ENCODE measurements at regions not wholly inside any gene's neighbourhood (a gene's known extent, or its start where the extent isn't known, plus 50 kb on each side); places are given as distances from the start of the nearest gene placed in this dataset.

GRCh38 chr3:106251160-106251892 lies 382.5 kb upstream of the CBLB start:
- Mint-ChIP-seq H3K4me1 (peaks cover 7% of the 10 kb centered on the region), H3K4me3 (no peak overlapping the region), H3K36me3 (ENCODE audit: low read depth) (peaks cover 13% of the 10 kb centered on the region), H3K27ac (no peak overlapping the region), H3K27me3 (ENCODE audit: low read depth, poor library complexity) (no peaks in the 10 kb centered on the region), H3K9me3 (peaks cover 36% of the 10 kb centered on the region)
- TF ChIP-seq CTCF (IDR thresholded peaks at IDR 0.05), result no peak
- no peak for DNase-seq

GRCh38 chr3:106255870-106256248 lies 387.0 kb upstream of the CBLB start:
- H3K36me3 Mint-ChIP-seq (ENCODE audit: low read depth), result peaks cover 13% of the 10 kb centered on the region
- H3K9me3 Mint-ChIP-seq, result peaks cover 29% of the 10 kb centered on the region
- H3K4me1 Mint-ChIP-seq, result peaks cover 14% of the 10 kb centered on the region
- H3K4me3 Mint-ChIP-seq, result no peak overlapping the region
- no peaks in the 10 kb centered on the region for H3K27me3 Mint-ChIP-seq (ENCODE audit: low read depth, poor library complexity)
- H3K27ac Mint-ChIP-seq, result no peak overlapping the region
- TF ChIP-seq CTCF (IDR thresholded peaks at IDR 0.05), result no peak
- no peak for DNase-seq

GRCh38 chr3:106256249-106256957 lies 387.6 kb upstream of the CBLB start:
- Mint-ChIP-seq H3K4me1 (peaks cover 19% of the 10 kb centered on the region), H3K27me3 (ENCODE audit: low read depth, poor library complexity) (no peaks in the 10 kb centered on the region), H3K27ac (peak overlapping the region; percentile 8), H3K4me3 (no peak overlapping the region), H3K36me3 (ENCODE audit: low read depth) (peaks cover 13% of the 10 kb centered on the region), H3K9me3 (peaks cover 24% of the 10 kb centered on the region)
- TF ChIP-seq CTCF (IDR thresholded peaks at IDR 0.05), result no peak
- no peak for DNase-seq

- Mint-ChIP-seq H3K36me3 (ENCODE audit: low read depth) (peaks cover 13% of the 10 kb centered on the region), H3K4me1 (peaks cover 27% of the 10 kb centered on the region), H3K9me3 (peaks cover 16% of the 10 kb centered on the region), H3K4me3 (no peak overlapping the region), H3K27me3 (ENCODE audit: low read depth, poor library complexity) (no peaks in the 10 kb centered on the region), H3K27ac (no peak overlapping the region)
- no peak for DNase-seq
- TF ChIP-seq CTCF (IDR thresholded peaks at IDR 0.05), result no peak
Measured at GRCh38 chr3:106257172-106257571, 388.4 kb upstream of the CBLB start.

- no peak for TF ChIP-seq CTCF (IDR thresholded peaks at IDR 0.05)
- H3K27ac Mint-ChIP-seq, result no peak overlapping the region
- no peaks in the 10 kb centered on the region for H3K9me3 Mint-ChIP-seq
- H3K27me3 Mint-ChIP-seq (ENCODE audit: low read depth, poor library complexity), result no peaks in the 10 kb centered on the region
- H3K36me3 Mint-ChIP-seq (ENCODE audit: low read depth), result no peaks in the 10 kb centered on the region
- H3K4me3 Mint-ChIP-seq, result no peak overlapping the region
- peaks cover 30% of the 10 kb centered on the region for H3K4me1 Mint-ChIP-seq
- no peak for DNase-seq
Measured at GRCh38 chr3:106261396-106261795, 392.6 kb upstream of the CBLB start.
